DMS 273 (cell line): ENCODE measurements at regions not wholly inside any gene's neighbourhood (a gene's known extent, or its start where the extent isn't known, plus 50 kb on each side); places are given as distances from the start of the nearest gene placed in this dataset.
"Not testable (repeated sequence)": the region's sequence is repeated elsewhere in the genome, so short reads cannot be mapped to it uniquely, and the experiment has no call there.

Experiments used
- DNase-seq: peaks from one replicate; lab custom pipeline; 2025; ENCODE audit not compliant: unreplicated experiment; lab: John Stamatoyannopoulos, UW

DNA sequence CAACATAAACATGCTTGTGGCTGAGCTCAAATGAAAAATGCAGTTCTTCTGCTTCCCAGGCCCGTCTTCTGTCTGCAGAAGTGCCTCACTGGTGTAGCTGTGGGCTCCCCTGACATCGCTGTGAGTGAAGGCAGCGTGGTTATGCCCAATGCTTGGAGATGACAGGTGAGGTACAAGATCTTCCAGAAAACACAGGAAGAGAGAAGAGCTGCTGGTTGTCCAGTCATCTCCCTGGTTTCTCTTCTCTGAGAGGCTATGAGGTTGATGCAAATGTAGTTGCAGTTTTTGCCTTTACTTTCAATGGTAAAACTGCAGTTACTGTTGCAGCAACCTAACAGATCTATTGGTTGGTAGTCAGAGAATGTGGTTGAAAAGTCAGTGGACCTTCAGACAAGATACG, 223.6 kb downstream of the GATA3 start:
- no peak for DNase-seq

DNA sequence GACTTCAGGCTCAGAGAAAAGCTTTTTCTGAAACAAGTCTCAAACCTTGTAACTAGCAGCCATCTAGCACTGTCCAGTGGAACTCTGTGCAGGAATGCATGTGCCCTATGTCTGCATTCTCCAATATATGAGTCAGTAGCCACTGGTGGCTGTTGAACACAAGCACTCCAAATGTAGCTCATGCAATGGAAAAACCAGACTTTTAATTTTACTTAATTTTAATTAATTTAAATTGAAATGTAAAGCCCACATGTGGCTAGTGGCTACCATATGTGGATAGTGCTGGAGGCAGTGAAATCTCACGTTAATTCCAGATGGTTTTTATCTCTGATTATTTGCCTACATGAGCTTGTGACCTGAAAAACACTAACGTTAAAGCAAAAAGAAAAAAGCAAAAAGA, 225.1 kb downstream of the GATA3 start:
- DNase-seq: no peak

DNA sequence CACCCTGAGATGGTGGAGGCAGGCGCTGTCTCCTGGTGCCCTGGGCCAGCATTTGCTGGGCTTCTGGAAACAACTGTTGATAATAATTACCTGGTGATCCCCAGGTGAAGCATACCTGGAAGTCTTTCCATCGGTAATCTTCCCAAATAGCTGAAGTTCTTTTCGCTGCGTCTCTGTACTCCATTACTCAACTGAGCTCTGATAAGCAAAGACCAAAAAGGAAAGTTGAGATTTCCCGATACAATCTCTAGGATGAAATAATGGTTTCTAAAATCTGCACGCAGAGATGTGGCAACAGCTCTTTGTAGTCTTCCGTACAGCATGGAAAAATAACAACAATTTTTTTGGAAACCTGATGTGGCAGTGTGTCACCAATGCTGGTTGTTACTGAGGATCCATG, 226.5 kb downstream of the GATA3 start:
- DNase-seq: no peak

DNA sequence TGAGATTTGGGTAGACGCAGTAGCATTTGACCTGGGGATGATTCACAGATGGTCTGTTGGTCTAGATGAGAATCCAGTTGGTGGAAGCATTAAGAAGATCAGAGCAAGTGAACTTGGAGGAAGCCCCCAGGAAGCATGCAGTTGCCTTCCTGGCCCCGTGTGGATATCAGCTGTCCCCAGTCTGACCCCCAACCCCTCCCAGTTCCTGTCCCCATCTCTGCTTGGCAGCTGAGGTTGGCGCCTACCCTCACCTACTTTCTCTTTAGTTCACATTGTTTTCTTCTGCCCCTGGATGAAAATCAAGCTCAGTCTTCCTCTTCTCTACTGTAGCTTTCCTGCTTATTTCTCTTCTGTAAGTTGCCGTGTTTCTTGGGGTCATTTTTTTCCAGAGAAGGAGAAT, 227.9 kb downstream of the GATA3 start:
- DNase-seq: no peak

DNA sequence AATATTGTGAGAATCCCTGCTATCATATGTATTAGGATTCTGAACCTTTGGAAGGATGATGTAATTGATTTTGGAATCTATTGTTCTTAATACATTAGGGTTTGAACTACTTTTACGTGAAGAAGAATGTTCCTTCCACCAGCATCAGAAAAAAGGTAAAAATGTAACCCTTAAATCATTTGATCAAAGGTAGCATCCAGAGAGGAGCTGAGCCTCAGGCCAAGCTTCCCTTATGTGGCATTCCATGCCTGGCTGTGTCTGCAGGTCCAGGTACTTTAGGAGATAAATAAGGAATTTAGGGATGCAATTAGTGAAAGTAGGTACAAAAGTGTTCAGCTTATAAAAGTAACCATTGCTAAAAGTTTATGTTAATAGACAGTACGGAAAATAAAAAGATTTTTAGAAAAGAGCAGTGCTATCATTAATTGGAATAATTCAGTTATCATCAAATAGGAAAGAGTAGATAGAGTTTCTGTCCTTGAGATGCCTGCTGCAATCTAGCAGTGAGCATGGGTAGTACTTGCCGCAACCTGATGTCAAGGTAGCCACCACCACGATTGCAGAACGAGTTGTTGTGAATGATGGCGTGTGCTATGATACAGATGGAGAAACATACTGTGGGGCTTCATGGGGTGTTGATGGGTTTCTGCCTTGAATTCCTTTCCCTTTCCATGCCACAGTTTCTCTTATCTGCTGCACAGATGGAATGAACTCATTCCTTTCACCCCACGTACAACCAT, 228.8 kb downstream of the GATA3 start:
- DNase-seq: no peak

DNA sequence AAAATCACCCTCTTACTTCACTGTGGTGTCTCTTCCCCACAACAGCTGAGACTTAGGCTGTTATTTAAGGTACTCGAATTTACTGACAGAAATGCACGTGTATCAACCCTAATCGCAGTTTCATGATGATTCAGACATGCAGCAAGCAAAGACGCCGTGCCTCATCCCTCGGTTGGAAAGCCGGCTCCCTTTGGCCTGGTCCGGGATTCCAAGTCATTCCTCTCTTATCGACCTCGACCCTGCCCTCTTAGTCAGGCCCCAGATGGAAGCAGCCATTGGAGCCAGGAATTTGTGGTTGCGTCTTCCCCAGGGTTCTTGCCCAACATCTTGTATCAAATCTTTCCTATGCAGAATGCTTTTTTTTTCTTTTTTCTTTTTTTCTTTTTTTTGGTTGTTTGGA, 229.5 kb downstream of the GATA3 start:
- DNase-seq: no peak

DNA sequence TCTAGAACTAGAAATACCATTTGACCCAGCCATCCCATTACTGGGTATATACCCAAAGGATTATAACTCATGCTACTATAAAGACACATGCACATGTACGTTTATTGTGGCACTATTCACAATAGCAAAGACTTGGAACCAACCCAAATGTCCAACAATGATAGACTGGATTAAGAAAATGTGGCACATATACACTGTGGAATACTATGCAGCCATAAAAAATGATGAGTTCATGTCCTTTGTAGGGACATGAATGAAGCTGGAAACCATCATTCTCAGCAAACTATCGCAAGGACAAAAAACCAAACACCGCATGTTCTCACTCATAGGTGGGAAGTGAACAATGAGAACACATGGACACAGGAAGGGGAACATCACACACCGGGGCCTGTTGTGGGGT, 231.5 kb downstream of the GATA3 start:
- DNase-seq: not testable (repeated sequence)

DNA sequence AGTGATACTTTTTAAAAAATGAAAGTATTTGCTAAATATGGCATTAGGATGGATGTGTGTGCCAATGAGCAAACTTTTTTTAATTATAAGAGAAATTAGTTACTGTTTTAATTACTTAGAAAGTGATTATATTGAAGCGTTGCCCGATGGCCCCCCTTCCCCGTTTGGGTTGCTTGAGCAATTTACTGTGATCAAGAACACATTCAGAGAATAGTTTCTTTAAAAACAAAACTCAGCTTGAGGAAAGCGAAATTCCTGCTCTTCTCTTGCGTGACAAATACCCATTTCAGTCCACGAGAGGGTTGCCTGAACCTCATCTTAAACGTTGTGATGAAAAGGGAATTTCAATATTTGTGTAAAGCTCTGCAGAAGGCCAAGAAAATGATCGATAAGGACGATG, 234.1 kb downstream of the GATA3 start:
- no peak for DNase-seq

DNA sequence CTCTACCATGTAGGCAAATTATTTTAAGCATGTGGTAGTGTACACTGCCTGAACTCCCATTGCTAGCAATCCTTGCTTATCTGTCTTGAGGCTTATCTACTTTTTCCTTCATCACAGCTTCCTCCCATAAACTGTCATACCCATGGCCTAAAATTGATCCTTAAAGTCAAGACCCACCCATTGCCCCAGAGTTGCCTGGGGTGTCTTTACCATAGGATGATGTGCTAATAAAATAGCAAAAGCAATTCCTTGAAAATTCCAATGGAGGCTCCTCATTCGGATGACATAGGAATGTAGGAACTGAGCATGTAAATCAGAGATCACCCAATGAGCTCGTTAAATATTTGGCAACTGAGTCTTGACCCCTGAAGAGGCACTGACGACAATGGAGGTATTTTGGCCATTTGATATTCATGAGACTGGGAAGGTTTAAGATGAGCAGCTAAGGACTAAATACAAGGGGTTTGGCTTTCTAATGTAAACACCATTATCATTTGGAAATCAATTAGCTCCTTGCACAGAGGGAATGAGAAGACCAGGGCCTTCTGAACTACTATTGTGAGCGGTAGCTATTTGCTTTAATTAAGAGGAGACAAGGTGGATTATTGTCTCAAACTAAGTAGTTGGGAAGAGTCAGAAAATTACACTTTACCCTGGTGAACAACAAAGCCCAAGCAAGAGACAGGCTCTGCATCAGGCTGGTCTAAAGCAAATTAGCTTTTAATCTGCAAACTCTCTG, 234.9 kb downstream of the GATA3 start:
- no peak for DNase-seq

DNA sequence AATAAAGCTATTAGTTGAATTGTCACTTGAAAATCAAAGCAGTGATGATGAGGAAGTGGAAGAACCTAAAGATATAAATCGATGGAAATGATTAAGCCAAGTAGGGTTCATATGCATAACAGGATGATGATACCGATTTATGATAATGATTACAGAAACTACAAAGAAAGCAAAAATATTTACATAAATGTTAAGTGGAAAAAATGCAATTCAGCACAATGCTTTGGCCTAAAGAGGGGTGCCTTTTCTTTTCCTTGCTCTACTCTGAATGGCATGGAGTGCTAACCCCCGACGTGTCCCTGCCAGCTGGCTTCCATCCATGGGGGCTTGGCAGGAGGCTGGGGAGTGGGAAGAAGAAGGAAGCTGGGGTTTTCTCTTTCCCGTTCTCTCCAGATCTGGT, 240.3 kb downstream of the GATA3 start:
- DNase-seq: no peak

DNA sequence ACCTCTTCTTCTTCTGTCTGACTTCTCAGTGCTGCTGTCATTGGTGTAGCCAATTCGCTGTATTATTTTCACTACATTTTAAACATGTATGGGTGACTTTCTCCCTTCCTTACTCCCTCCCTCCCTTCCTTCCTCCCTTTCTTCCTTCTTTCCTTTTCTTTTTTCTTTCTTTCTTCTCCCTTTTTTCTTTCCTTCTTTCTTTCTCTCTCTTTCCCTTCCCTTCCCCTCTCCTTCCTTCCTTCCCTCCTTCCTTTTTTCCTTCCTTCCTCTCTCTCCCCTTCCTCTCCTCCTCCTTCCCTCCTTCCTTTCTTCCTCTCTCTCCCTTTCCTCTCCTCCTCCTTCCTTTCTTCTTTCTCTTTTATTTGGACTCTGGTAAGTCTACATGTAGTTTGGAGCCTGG, 240.8 kb downstream of the GATA3 start:
- DNase-seq: no peak

DNA sequence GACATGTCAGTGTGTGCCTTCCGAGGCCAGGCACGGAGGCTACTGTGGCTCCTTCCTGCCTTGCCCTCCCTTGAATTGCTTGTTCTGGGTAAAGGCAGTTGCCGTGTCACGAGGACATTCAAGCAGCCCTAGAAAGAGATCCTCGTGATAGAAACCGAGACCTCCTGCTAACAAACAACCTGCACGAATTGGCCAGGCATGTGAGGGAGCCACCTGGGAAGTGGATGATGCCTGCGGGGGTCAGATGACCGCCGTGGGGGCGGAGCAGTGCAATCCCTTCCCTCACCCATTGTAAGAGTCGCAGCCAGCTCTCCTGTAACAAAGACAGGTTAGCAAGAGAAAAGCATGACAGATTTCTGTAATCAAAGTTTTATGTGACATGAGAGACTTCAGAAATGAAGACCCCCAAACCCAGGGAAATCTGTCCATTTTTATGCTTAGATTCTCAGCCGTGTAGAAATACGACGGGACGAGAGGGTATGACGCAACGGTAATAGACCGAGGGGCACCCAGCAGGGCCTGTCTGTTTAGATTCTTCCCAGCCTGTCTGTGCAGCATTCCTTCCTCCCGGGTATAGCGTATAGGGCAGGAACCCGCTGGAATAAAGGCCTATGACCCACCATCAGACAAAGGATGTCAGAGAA, 241.7 kb downstream of the GATA3 start:
- no peak for DNase-seq

DNA sequence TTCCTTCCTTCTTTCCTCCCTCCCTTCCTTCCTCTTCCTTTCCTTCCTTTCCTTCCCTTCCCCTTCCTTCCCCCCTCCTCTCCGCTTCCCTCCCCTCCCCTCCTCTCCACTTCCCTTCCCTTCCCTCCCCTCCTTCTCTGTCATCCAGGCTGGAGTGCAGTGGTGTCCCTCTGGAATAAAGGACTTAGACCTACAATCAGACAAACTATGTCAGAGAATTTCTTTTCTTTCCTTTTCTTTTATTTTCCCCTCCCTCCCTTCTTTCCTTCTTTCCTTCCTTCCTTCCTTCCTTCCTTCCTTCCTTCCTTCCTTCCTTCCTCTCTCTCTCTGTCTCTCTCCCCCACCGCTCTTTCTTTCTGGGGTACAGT, 242.2 kb downstream of the GATA3 start:
- no peak for DNase-seq

DNA sequence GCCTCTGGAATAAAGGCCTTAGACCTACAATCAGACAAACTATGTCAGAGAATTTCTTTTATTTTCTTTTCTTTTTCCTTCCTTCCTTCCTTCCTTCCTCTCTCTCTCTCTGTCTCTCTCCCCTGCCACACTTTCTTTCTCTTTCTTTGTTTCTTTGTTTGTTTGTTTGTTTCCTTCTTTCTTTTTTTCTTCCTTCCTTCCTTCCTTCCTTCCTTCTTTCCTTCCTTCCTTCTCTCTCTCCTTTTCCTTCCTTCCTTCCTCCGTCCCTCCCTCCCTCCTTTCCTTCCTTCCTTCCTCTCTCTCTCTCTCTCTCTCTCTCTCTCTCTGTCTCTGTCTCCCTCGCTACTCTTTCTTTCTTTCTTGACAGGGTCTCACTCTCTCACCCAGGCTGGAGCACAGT, 242.6 kb downstream of the GATA3 start:
- DNase-seq: no peak

DNA sequence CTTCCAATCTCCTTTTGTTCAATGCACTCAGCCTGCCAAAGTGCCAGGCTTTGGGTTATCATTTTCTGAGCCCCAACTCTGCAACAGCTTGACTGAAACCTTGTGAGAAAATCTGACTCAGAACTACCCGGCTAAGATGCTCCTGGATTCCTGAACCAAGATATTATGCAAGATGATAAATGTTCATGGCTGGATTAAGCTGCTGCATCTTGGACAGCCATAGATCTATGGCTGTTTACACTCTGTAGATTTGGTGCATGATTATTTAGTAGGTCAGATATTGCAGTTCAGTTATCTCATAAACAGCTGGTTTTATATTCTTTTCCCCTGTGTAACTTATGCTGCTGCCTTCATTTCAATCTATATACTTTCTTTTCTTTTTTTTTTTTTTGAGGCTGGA, 243.5 kb downstream of the GATA3 start:
- no peak for DNase-seq

DNA sequence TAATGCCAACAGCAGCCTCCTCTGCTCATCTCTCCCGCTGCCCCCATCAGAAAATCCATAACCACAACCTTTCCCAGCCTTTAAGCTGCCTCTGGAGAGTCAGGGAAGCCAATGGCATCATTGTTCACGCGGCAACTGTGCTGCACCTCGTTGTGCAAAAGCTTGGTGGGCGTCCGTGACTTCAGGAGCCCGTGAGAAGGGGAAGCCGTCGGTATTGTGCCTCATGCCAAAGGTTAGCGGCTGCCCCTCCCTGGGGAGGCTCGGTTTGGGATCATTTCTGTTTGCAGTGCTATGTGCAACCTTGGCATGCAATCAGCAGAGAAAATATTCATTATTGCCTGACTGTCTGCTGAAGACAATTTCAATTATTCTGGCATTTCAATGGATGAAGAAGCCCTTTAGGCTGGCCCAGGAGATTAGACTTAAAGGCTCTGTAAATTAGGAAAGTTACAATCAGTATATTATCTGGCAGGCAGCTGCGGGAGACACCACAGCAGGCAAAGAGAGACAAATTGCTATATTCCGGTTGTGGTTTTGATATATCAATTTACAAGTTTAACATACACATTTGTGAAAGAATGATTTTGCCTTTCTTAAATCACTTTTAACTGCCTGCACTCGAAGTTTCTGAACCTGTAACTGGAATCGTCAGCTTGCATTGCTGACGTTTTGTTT, 244.5 kb downstream of the GATA3 start:
- DNase-seq: no peak

DNA sequence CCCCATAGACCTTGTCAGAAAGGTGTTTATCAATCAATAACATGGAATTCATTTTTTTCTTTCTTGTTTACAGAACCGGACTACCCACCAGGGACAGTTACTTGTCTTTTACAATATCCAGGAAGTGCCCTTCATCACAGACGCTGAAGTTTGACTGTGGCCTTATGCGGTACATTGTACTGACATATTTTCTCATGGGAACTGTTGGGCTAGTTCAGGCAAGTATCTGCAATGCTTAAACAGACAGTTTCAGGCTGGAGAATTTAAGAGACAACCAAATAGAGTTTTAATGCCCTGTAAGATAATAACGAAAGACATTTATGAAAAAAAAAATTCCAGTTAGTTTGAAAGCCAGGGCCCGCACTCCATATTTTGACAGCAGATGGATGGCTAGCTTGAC, 246.4 kb downstream of the GATA3 start:
- no peak for DNase-seq

DNA sequence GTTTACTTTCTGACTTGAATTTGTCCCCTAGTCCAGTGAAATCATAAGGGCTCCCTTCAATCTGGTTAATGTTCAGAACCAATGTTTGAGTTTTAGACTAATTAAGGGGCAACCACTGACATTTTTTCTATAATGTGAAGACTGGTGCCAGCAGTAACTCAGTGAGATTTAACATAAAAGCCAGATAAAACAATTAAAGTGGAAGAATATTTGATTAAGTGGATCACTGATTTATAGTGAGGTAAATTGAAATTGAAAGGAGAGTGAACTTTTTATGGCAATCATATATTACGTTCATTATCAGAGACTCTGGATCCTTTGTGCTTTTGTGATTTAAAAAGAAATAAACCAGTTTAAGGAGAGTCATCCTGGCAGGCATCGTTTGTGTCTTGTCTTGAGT, 246.8 kb downstream of the GATA3 start:
- no peak for DNase-seq

DNA sequence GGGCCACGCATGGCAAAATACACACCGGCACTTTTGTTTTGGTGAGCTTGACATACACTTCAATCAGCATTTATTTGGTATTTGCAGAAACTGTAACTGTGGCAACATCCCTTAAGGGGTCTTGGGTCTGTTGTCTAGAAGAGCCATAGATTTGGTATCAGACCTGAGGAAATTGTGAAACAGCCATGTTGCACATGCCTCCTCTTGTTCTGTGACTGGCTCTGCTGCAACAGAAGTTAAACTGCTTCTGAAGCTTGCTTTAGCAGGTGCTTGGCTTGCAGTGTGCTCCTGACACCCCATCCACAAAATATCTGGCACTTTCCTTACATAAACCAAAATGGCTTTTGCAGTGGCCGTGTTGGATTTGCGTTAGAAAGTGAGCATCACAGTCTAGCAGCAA, 247.3 kb downstream of the GATA3 start:
- DNase-seq: no peak

DNA sequence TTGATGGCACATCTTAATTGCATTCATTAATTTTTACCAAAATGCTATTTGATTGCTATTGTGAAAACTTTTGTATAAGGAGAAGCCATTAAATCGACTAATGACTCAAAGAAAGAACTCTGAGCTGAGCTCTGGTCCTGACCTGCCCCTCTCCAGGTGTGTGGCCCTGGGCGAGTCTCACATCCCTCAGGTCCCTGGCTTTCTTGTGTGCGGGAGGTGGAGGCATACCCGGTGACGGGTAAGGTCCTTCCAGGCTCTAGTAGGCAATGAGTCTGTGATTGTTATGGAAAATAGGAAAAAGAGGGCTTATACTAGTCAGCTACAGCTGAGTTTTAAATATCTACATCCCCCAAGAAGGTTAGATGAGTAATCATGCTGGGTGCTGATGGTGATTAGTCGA, 248.1 kb downstream of the GATA3 start:
- no peak for DNase-seq

DNA sequence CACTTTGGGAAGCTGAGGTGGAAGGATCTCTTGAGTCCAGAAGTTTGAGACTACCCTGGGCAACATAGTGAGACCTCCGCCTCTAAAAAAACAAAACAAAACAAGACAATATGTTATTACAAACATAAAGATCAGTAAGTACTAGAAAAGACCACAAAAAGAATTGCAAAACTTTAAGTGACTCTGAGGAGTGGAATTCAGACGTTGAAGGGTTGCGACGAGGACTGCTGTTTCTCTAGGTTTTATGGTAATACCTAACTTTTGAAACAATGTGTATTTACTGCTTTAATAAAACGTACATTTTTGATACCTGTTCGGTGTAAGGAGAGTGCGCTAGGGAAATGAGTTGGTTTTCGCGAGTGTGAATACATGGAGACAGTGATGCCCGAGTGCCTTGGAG, 250.4 kb downstream of the GATA3 start:
- no peak for DNase-seq
